HCT116 (cell line): ENCODE measurements at regions not wholly inside any gene's neighbourhood (a gene's known extent, or its start where the extent isn't known, plus 50 kb on each side); places are given as distances from the start of the nearest gene placed in this dataset.

ENCODE experiments used
- ATAC-seq: fragments of 200-7000 bp; cut with Tn5 transposase; 2 replicates; pipeline ENCODE4 v1.9.1; 2020; ENCODE audit warnings: mild to moderate bottlenecking, moderate library complexity
- BruUV-seq: library from RNA; stranded (reverse); fragments of 400-500 nt; replicated peaks from 2 replicates; lab custom pipeline; 2021; lab: Mats Ljungman, UMichigan
- CTCF ChIA-PET: fragments of 300-600 bp; sonication (Branson Sonifier 250); formaldehyde crosslinking; loops from one replicate; lab custom pipeline; 2021; ENCODE audit warnings: antibody characterized with exemption; lab: Charles Lee
- POLR2A ChIA-PET: fragments of 300-600, 350-600 bp; sonication (Branson Sonifier 250); formaldehyde crosslinking; loops from one replicate; lab custom pipeline; 2021; ENCODE audit warnings: antibody characterized with exemption; lab: Charles Lee
- RAD21 ChIA-PET, 2 experiments: fragments of 300-600 bp; sonication (Branson Sonifier 250); formaldehyde crosslinking; loops; one replicate each; lab custom pipeline; 2023; ENCODE audit warnings: low total read pairs in 2 of 2; ENCODE audit not compliant: uncharacterized antibody in 2 of 2, unreplicated experiment in 2 of 2, low non-redundant PET in 1 of 2; lab: Charles Lee
- DNase-seq: peaks from one replicate; pipeline ENCODE4 v3.0.0-alpha.2; 2010; ENCODE audit warnings: low read depth, low spot score
- H2AFZ ChIP-seq: fragments of 200-600 bp; shearing (Covaris generic), sonication (generic); 2 replicates; pipeline ENCODE4 v1.6.1; 2017; ENCODE audit warnings: low read depth, mixed run types, mixed read lengths, antibody characterized with exemption, low read length; ENCODE audit not compliant: poor library complexity, severe bottlenecking
- H3K27ac ChIP-seq: 2 replicates; pipeline ENCODE4 v1.5.1; 2012; ENCODE audit warnings: low read depth, low read length
- H3K27me3 ChIP-seq: fragments of 200-600 bp; sonication (generic); 2 replicates; pipeline ENCODE4 v1.6.1; 2016; ENCODE audit warnings: mixed run types, low read length, mixed read lengths; ENCODE audit not compliant: insufficient read depth
- H3K36me3 ChIP-seq, 2 experiments: fragments of 200-500 bp in 1 of 2; fragments of 200-600 bp in 1 of 2; sonication (Bioruptor generic) in 1 of 2; sonication (generic) in 1 of 2; 2 replicates each; pipeline versions ENCODE4 v1.5.1 to v1.6.1; 2014 to 2016; ENCODE audit warnings: low read length in 2 of 2, inconsistent platforms in 1 of 2, mixed read lengths in 1 of 2, mixed run types in 1 of 2; ENCODE audit not compliant: insufficient read depth in 2 of 2, control insufficient read depth in 1 of 2
- H3K4me1 ChIP-seq, 2 experiments: fragments of 200-600 bp in 1 of 2; sonication (generic) in 1 of 2; 2 replicates each; pipeline versions ENCODE4 v1.5.1 to v1.6.1; 2012 to 2017; ENCODE audit warnings: low read length in 2 of 2, inconsistent platforms in 1 of 2, mild to moderate bottlenecking in 1 of 2, mixed read lengths in 1 of 2, mixed run types in 1 of 2, moderate library complexity in 1 of 2; ENCODE audit not compliant: insufficient read depth in 2 of 2, control insufficient read depth in 1 of 2
- H3K4me2 ChIP-seq: fragments of 200-600 bp; sonication (generic); 2 replicates; pipeline ENCODE4 v1.6.1; 2017; ENCODE audit warnings: mixed run types, low read length, mixed read lengths
- H3K4me3 ChIP-seq, 2 experiments: fragments of 200-600 bp in 1 of 2; sonication (generic) in 1 of 2; replicated peaks in 1 of 2; 2 replicates each; pipeline ENCODE4 v1.5.1; 2011 to 2016; ENCODE audit warnings: low read length in 2 of 2, control low read depth in 1 of 2, low read depth in 1 of 2, mild to moderate bottlenecking in 1 of 2, mixed read lengths in 1 of 2, mixed run types in 1 of 2
- H3K79me2 ChIP-seq: fragments of 200-600 bp; sonication (generic); 2 replicates; pipeline ENCODE4 v1.6.1; 2017; ENCODE audit warnings: mild to moderate bottlenecking, mixed run types, low read length, moderate library complexity, mixed read lengths; ENCODE audit not compliant: insufficient read depth
- H3K9ac ChIP-seq: fragments of 200-600 bp; sonication (generic); 2 replicates; pipeline ENCODE4 v1.6.1; 2016; ENCODE audit warnings: low read length, mixed read lengths
- H3K9me2 ChIP-seq: fragments of 200-600 bp; sonication (generic), shearing (Covaris generic); 2 replicates; pipeline ENCODE4 v1.6.1; 2017; ENCODE audit warnings: mixed run types, mild to moderate bottlenecking, moderate library complexity; ENCODE audit not compliant: insufficient read depth
- H3K9me3 ChIP-seq, 2 experiments: fragments of 200-500 bp in 1 of 2; fragments of 200-600 bp in 1 of 2; sonication (Bioruptor generic) in 1 of 2; sonication (generic) in 1 of 2; 2 replicates each; pipeline ENCODE4 v1.6.1; 2014 to 2017; ENCODE audit warnings: low read length in 2 of 2, mixed read lengths in 2 of 2, inconsistent platforms in 1 of 2, low read depth in 1 of 2, mild to moderate bottlenecking in 1 of 2, mixed run types in 1 of 2, moderate library complexity in 1 of 2; ENCODE audit not compliant: control insufficient read depth in 1 of 2, insufficient read depth in 1 of 2
- H4K20me1 ChIP-seq: fragments of 200-600 bp; sonication (generic), shearing (Covaris generic); 2 replicates; pipeline ENCODE4 v1.6.1; 2017; ENCODE audit warnings: mixed run types, mild to moderate bottlenecking, moderate library complexity; ENCODE audit not compliant: insufficient read depth
- ATF3 ChIP-seq: IDR thresholded peaks from 2 replicates; pipeline ENCODE4 v1.6.1; 2012
- CBX3 ChIP-seq: IDR thresholded peaks from 2 replicates; pipeline ENCODE4 v1.6.1; 2012; ENCODE audit warnings: low read depth
- CEBPB ChIP-seq: IDR thresholded peaks from 2 replicates; pipeline ENCODE4 v1.6.1; 2012; ENCODE audit warnings: low read depth
- EGR1 ChIP-seq: IDR thresholded peaks from 2 replicates; pipeline ENCODE4 v1.6.1; 2012; ENCODE audit warnings: low read depth
- ELF1 ChIP-seq: IDR thresholded peaks from 2 replicates; pipeline ENCODE4 v1.6.1; 2012; ENCODE audit warnings: low read depth, borderline replicate concordance
- EZH2phosphoT487 ChIP-seq: fragments of 200-600 bp; IDR thresholded peaks from 2 replicates; pipeline ENCODE4 v1.6.1; 2018; ENCODE audit warnings: antibody characterized with exemption, borderline replicate concordance
- JUND ChIP-seq: IDR thresholded peaks from 2 replicates; pipeline ENCODE4 v1.6.1; 2012
- MAX ChIP-seq: IDR thresholded peaks from 2 replicates; pipeline ENCODE4 v1.6.1; 2012
- POLR2A ChIP-seq: IDR thresholded peaks from 2 replicates; pipeline ENCODE4 v1.7.0; 2011; ENCODE audit warnings: borderline replicate concordance; ENCODE audit not compliant: insufficient read depth, insufficient read length; ENCODE audit errors: extremely low read depth
- POLR2AphosphoS5 ChIP-seq: IDR thresholded peaks from 2 replicates; pipeline ENCODE4 v1.6.1; 2011; ENCODE audit warnings: mild to moderate bottlenecking, low read depth, low read length, moderate library complexity
- RAD21 ChIP-seq: IDR thresholded peaks from 2 replicates; pipeline ENCODE4 v1.6.1; 2012; ENCODE audit warnings: low read depth, mild to moderate bottlenecking
- SIN3A ChIP-seq: IDR thresholded peaks from 2 replicates; pipeline ENCODE4 v1.6.1; 2012; ENCODE audit warnings: low read depth
- SP1 ChIP-seq: IDR thresholded peaks from 2 replicates; pipeline ENCODE4 v1.6.1; 2012; ENCODE audit warnings: low read depth
- TCF7L2 ChIP-seq: IDR thresholded peaks from 2 replicates; pipeline ENCODE4 v1.7.0; 2011; ENCODE audit warnings: borderline replicate concordance, inconsistent platforms; ENCODE audit not compliant: insufficient read depth, insufficient read length; ENCODE audit errors: extremely low read depth
- YY1 ChIP-seq: IDR thresholded peaks from 2 replicates; pipeline ENCODE4 v1.6.1; 2011; ENCODE audit warnings: low read length, low read depth, moderate library complexity, mild to moderate bottlenecking; ENCODE audit not compliant: insufficient replicate concordance; ENCODE audit errors: extremely low read depth
- ZBTB33 ChIP-seq: IDR thresholded peaks from 2 replicates; pipeline ENCODE4 v1.6.1; 2011; ENCODE audit warnings: mild to moderate bottlenecking, low read length, moderate library complexity; ENCODE audit not compliant: insufficient replicate concordance; ENCODE audit errors: extremely low read depth
- ZFX ChIP-seq: fragments of 450-650 bp; IDR thresholded peaks from 2 replicates; pipeline ENCODE4 v1.6.1; 2017
- intact Hi-C: fragments of 100-400 bp; cut with micrococcal nuclease; formaldehyde crosslinking; loops from 2 replicates; pipeline ENCODE4 v1.10.0; 2022

- POLR2A ChIA-PET, result no interaction called here
- Histone ChIP-seq H3K27ac (no peak overlapping the region), H2AFZ (no peak overlapping the region), H3K4me1 (no peaks in the 10 kb centered on the region), H3K36me3 (no peaks in the 10 kb centered on the region), H3K4me3 (no peak overlapping the region), H3K4me2 (no peak overlapping the region), H3K9me2 (no peaks in the 10 kb centered on the region), H3K79me2 (no peaks in the 10 kb centered on the region), H3K9me3 (peaks cover 0 to 10% of the 10 kb centered on the region in 2 experiments; a peak in 1 of 4 replicates), H3K27me3 (no peaks in the 10 kb centered on the region), H4K20me1 (no peaks in the 10 kb centered on the region), H3K9ac (no peak overlapping the region)
- CTCF ChIA-PET, result no interaction called here
- ATAC-seq (no peak), DNase-seq (no peak)
- RAD21 ChIA-PET, result no interaction called here
- intact Hi-C loops, result no loop called here
- no TSS peak for BruUV-seq
- TF ChIP-seq RAD21 (no peak), TCF7L2 (no peak), EZH2phosphoT487 (no peak), CEBPB (no peak), YY1 (no peak), EGR1 (no peak), POLR2AphosphoS5 (no peak), CBX3 (no peak), SP1 (no peak), MAX (no peak)
These were observed 96.1 kb downstream of the KCNA5 start for GRCh38 chr12:5139751-5140150.

- CTCF ChIA-PET, result no interaction called here
- H2AFZ ChIP-seq, result no peak overlapping the region
- ATAC-seq, result no peak
These were observed 96.5 kb downstream of the KCNA5 start for GRCh38 chr12:5140190-5140589.

More at GRCh38 chr12:5140190-5140589, 96.5 kb downstream of the KCNA5 start:
- intact Hi-C loops, result no loop called here
- TF ChIP-seq SIN3A (no peak), ZFX (no peak), RAD21 (no peak), ELF1 (no peak), ZBTB33 (no peak), YY1 (no peak), CBX3 (no peak), ATF3 (no peak), TCF7L2 (no peak), JUND (no peak), POLR2AphosphoS5 (no peak), POLR2A (no peak)
- BruUV-seq, result no TSS peak
- H3K4me2 ChIP-seq, result no peak overlapping the region
- H3K79me2 ChIP-seq, result no peaks in the 10 kb centered on the region
- H3K4me1 ChIP-seq, result no peaks in the 10 kb centered on the region
- no peak overlapping the region for H3K27ac ChIP-seq
- no peaks in the 10 kb centered on the region for H3K27me3 ChIP-seq
- no peaks in the 10 kb centered on the region for H3K36me3 ChIP-seq
- no peak overlapping the region for H3K9ac ChIP-seq
- ChIA-PET POLR2A (no interaction called here), RAD21 (no interaction called here)
- DNase-seq, result no peak
- no peaks in the 10 kb centered on the region for H4K20me1 ChIP-seq
- H3K4me3 ChIP-seq, result no peak overlapping the region
- peaks cover 0 to 10% of the 10 kb centered on the region in 2 experiments; a peak in 1 of 4 replicates for H3K9me3 ChIP-seq
- H3K9me2 ChIP-seq, result no peaks in the 10 kb centered on the region
